A549 (cell line): ENCODE measurements at regions not wholly inside any gene's neighbourhood (a gene's known extent, or its start where the extent isn't known, plus 50 kb on each side); places are given as distances from the start of the nearest gene placed in this dataset.

Source experiments
- CTCF ChIP-seq: fragments of >200 bp; sonication (Bioruptor Twin); formaldehyde crosslinking; IDR thresholded peaks from 3 replicates; pipeline ENCODE4 v1.5.1; 2016
- POLR2A ChIP-seq: IDR thresholded peaks from 2 replicates; pipeline ENCODE4 v1.6.1; 2012; ENCODE audit warnings: mild to moderate bottlenecking, low read length

- TF ChIP-seq POLR2A, result no peak
- TF ChIP-seq CTCF, result no peak
These were observed 115.9 kb downstream of the HPGD start for GRCh38 chr4:174406383-174406782.
